Loucy (cell line): ENCODE measurements at regions not wholly inside any gene's neighbourhood (a gene's known extent, or its start where the extent isn't known, plus 50 kb on each side); places are given as distances from the start of the nearest gene placed in this dataset.

Experiments
- H2AFZ ChIP-seq: fragments of 200-600 bp; sonication (generic); 2 replicates; pipeline ENCODE4 v1.6.0; 2016; ENCODE audit warnings: antibody characterized with exemption, mild to moderate bottlenecking, low read length, moderate library complexity
- H3F3A ChIP-seq: fragments of 200-600 bp; 2 replicates; pipeline ENCODE4 v1.6.0; 2016; ENCODE audit warnings: antibody characterized with exemption, low read depth, mild to moderate bottlenecking
- H3K27me3 ChIP-seq: fragments of 200-600 bp; sonication (generic); 2 replicates; pipeline ENCODE4 v1.6.1; 2014; ENCODE audit warnings: low read length, mild to moderate bottlenecking; ENCODE audit not compliant: insufficient read depth, poor library complexity, severe bottlenecking
- H3K36me3 ChIP-seq: fragments of 200-600 bp; sonication (generic); 2 replicates; pipeline ENCODE4 v1.6.1; 2016; ENCODE audit warnings: low read length; ENCODE audit not compliant: insufficient read depth
- H3K4me1 ChIP-seq: fragments of 200-600 bp; sonication (generic); 2 replicates; pipeline ENCODE4 v1.5.1; 2014; ENCODE audit warnings: low read length, mild to moderate bottlenecking; ENCODE audit not compliant: insufficient read depth, poor library complexity, severe bottlenecking
- H3K4me2 ChIP-seq: fragments of 200-600 bp; sonication (generic); 2 replicates; pipeline ENCODE4 v1.6.0; 2014; ENCODE audit warnings: antibody characterized with exemption, low read length, low read depth, mild to moderate bottlenecking; ENCODE audit not compliant: poor library complexity, severe bottlenecking
- H3K4me3 ChIP-seq: fragments of 200-600 bp; sonication (generic); 2 replicates; pipeline ENCODE4 v1.5.1; 2014; ENCODE audit warnings: low read length, mild to moderate bottlenecking, mixed read lengths; ENCODE audit not compliant: poor library complexity, severe bottlenecking
- H3K79me2 ChIP-seq: fragments of 200-600 bp; sonication (generic); 2 replicates; pipeline ENCODE4 v1.6.1; 2014; ENCODE audit warnings: low read length; ENCODE audit not compliant: insufficient read depth
- H3K9ac ChIP-seq: fragments of 200-600 bp; sonication (generic); 2 replicates; pipeline ENCODE4 v1.6.0; 2014; ENCODE audit warnings: mild to moderate bottlenecking, low read depth, low read length, moderate library complexity; ENCODE audit not compliant: poor library complexity, severe bottlenecking
- H3K9me2 ChIP-seq: fragments of 200-600 bp; sonication (generic); replicated peaks from 2 replicates; pipeline ENCODE4 v1.6.1; 2016; ENCODE audit warnings: low read depth, low read length, mixed read lengths
- H3K9me3 ChIP-seq: fragments of 200-600 bp; sonication (generic); 2 replicates; pipeline ENCODE4 v1.6.1; 2014; ENCODE audit warnings: mild to moderate bottlenecking, antibody characterized with exemption, low read length, low read depth; ENCODE audit not compliant: insufficient read depth
- H4K20me1 ChIP-seq: fragments of 200-600 bp; sonication (generic); 2 replicates; pipeline ENCODE4 v1.6.0; 2014; ENCODE audit warnings: antibody characterized with exemption, low read length, mild to moderate bottlenecking; ENCODE audit not compliant: insufficient read depth, poor library complexity, severe bottlenecking
- CTCF ChIP-seq: fragments of 200-600 bp; sonication (generic); conservative IDR thresholded peaks from 2 replicates; pipeline ENCODE4 v1.5.1; 2014; ENCODE audit warnings: mild to moderate bottlenecking, antibody characterized with exemption, low read length
- EZH2phosphoT487 ChIP-seq: fragments of 200-600 bp; IDR thresholded peaks from 2 replicates; pipeline ENCODE4 v1.6.1; 2018; ENCODE audit warnings: antibody characterized with exemption, mild to moderate bottlenecking, moderate library complexity, borderline replicate concordance

GRCh38 chrX:25143596-25143995, 127.8 kb upstream of the ARX start:
- TF ChIP-seq CTCF (no peak), EZH2phosphoT487 (no peak)
- Histone ChIP-seq H3K4me1 (no peaks in the 10 kb centered on the region), H3K4me3 (no peak overlapping the region), H3K9ac (no peak overlapping the region), H3K79me2 (no peaks in the 10 kb centered on the region), H3K4me2 (no peak overlapping the region), H2AFZ (no peak overlapping the region), H3K27me3 (no peaks in the 10 kb centered on the region), H4K20me1 (no peaks in the 10 kb centered on the region), H3K9me3 (no peaks in the 10 kb centered on the region), H3K9me2 (no peaks in the 10 kb centered on the region), H3F3A (no peaks in the 10 kb centered on the region), H3K36me3 (no peaks in the 10 kb centered on the region)

DNA sequence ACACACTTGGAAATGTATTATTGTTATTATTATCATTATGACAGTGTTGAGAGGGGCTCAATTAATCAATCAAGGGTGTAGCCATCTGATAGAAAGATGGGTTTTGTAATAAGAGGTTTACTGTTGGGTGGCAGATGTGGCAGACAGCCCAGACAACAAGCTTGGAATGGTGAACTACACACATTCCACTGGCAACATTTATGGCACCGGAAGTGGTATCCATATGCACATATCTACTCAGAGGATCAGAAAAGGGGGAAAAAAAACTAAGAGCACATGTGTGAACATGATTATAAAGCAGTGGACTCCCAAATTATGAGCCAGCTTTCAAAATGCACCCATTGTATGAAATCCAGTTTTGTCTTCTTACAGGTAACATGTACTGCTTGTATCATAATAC, 125.9 kb upstream of the ARX start:
- H3K27me3 ChIP-seq = no peaks in the 10 kb centered on the region
- H3K9me3 ChIP-seq = no peaks in the 10 kb centered on the region
- no peak overlapping the region for H3K4me2 ChIP-seq
- H3K9ac ChIP-seq = no peak overlapping the region
- H3K36me3 ChIP-seq = no peaks in the 10 kb centered on the region
- no peaks in the 10 kb centered on the region for H3F3A ChIP-seq
- TF ChIP-seq EZH2phosphoT487 (no peak), CTCF (no peak)
- H3K79me2 ChIP-seq = no peaks in the 10 kb centered on the region
- H3K9me2 ChIP-seq = no peaks in the 10 kb centered on the region
- H2AFZ ChIP-seq = no peak overlapping the region
- H4K20me1 ChIP-seq = no peaks in the 10 kb centered on the region
- no peak overlapping the region for H3K4me3 ChIP-seq
- no peaks in the 10 kb centered on the region for H3K4me1 ChIP-seq

DNA sequence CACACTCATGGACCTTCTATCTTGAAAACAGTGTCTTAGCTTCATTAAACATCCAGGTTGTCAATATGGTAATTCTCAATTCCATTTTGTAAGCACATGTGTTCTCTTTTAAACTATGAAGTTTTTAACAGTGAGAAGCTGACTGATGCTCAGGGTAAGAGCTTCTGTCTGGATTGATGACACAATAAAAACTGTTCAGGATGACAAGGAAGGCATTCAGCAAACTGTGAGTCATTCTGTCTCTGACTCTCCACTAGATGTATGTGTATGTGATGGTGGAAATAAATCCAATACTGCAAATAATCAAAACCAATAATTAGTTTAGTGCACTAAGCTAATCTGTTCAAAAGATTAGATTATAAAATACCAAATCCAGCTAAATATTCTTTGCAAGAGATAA, 115.3 kb upstream of the ARX start:
- Histone ChIP-seq H3K4me3 (no peak overlapping the region), H3F3A (no peaks in the 10 kb centered on the region), H4K20me1 (no peaks in the 10 kb centered on the region), H3K9me3 (no peaks in the 10 kb centered on the region), H2AFZ (no peak overlapping the region), H3K4me2 (no peak overlapping the region), H3K9me2 (no peaks in the 10 kb centered on the region), H3K9ac (no peak overlapping the region), H3K27me3 (no peaks in the 10 kb centered on the region), H3K36me3 (no peaks in the 10 kb centered on the region), H3K79me2 (no peaks in the 10 kb centered on the region), H3K4me1 (no peaks in the 10 kb centered on the region)
- TF ChIP-seq EZH2phosphoT487 (no peak), CTCF (no peak)
